Calu3 (cell line): ENCODE measurements at regions not wholly inside any gene's neighbourhood (a gene's known extent, or its start where the extent isn't known, plus 50 kb on each side); places are given as distances from the start of the nearest gene placed in this dataset.

Experiments
- BruUV-seq: library from RNA; stranded (reverse); fragments of 400-500 nt; replicated peaks from 2 replicates; lab custom pipeline; 2021; lab: Mats Ljungman, UMichigan
- CTCF ChIA-PET: fragments of 300-600 bp; sonication (Branson Sonifier 250); formaldehyde crosslinking; loops from one replicate; lab custom pipeline; 2022; ENCODE audit warnings: antibody characterized with exemption; lab: Charles Lee
- DNase-seq: peaks from one replicate; pipeline ENCODE4 v3.0.0; 2022
- H3K27ac Mint-ChIP-seq: one replicate; pipeline ENCODE4 v1.8.0; 2022; ENCODE audit warnings: mixed read lengths; ENCODE audit not compliant: unreplicated experiment
- H3K27me3 Mint-ChIP-seq: one replicate; pipeline ENCODE4 v1.8.0; 2022; ENCODE audit warnings: mixed read lengths; ENCODE audit not compliant: unreplicated experiment
- H3K36me3 Mint-ChIP-seq: one replicate; pipeline ENCODE4 v1.8.0; 2022; ENCODE audit warnings: mild to moderate bottlenecking, moderate library complexity, mixed read lengths; ENCODE audit not compliant: insufficient read depth, unreplicated experiment
- H3K4me1 Mint-ChIP-seq: one replicate; pipeline ENCODE4 v1.8.0; 2022; ENCODE audit warnings: mild to moderate bottlenecking, low read depth, mixed read lengths; ENCODE audit not compliant: unreplicated experiment
- H3K4me3 Mint-ChIP-seq: one replicate; pipeline ENCODE4 v1.8.0; 2022; ENCODE audit warnings: mild to moderate bottlenecking, low read depth, moderate library complexity, mixed read lengths; ENCODE audit not compliant: unreplicated experiment
- H3K9me3 Mint-ChIP-seq: one replicate; pipeline ENCODE4 v1.8.0; 2022; ENCODE audit warnings: low read depth, mixed read lengths; ENCODE audit not compliant: unreplicated experiment
- intact Hi-C: fragments of 100-400 bp; cut with micrococcal nuclease; formaldehyde crosslinking; loops from one replicate; pipeline ENCODE4 v1.10.0; 2022; ENCODE audit not compliant: unreplicated experiment
- TF ChIP-seq, protein P1 (sequence below): fragments of 200-600 bp; IDR thresholded peaks from one replicate; pipeline ENCODE4 v1.8.0; 2022; ENCODE audit warnings: antibody characterized with exemption; ENCODE audit not compliant: unreplicated experiment

GRCh38 chr22:27639248-27640086 is 162.1 kb downstream of the MN1 start:
- H3K4me3 Mint-ChIP-seq: no peak overlapping the region
- peaks cover 16% of the 10 kb centered on the region for H3K27me3 Mint-ChIP-seq
- DNase-seq: no peak
- no peak overlapping the region for H3K27ac Mint-ChIP-seq
- CTCF ChIA-PET: interaction anchor here (0.7 kb wide), 1 partner anchor 896 kb away, joined by 4 read pairs; no protein-coding TSS in a partner anchor
- no TSS peak for BruUV-seq
- no peaks in the 10 kb centered on the region for H3K9me3 Mint-ChIP-seq
- no peaks in the 10 kb centered on the region for H3K4me1 Mint-ChIP-seq
- no peaks in the 10 kb centered on the region for H3K36me3 Mint-ChIP-seq
- intact Hi-C loops: no loop called here
- TF ChIP-seq, protein P1, sequence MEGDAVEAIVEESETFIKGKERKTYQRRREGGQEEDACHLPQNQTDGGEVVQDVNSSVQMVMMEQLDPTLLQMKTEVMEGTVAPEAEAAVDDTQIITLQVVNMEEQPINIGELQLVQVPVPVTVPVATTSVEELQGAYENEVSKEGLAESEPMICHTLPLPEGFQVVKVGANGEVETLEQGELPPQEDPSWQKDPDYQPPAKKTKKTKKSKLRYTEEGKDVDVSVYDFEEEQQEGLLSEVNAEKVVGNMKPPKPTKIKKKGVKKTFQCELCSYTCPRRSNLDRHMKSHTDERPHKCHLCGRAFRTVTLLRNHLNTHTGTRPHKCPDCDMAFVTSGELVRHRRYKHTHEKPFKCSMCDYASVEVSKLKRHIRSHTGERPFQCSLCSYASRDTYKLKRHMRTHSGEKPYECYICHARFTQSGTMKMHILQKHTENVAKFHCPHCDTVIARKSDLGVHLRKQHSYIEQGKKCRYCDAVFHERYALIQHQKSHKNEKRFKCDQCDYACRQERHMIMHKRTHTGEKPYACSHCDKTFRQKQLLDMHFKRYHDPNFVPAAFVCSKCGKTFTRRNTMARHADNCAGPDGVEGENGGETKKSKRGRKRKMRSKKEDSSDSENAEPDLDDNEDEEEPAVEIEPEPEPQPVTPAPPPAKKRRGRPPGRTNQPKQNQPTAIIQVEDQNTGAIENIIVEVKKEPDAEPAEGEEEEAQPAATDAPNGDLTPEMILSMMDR: no peak

DNA sequence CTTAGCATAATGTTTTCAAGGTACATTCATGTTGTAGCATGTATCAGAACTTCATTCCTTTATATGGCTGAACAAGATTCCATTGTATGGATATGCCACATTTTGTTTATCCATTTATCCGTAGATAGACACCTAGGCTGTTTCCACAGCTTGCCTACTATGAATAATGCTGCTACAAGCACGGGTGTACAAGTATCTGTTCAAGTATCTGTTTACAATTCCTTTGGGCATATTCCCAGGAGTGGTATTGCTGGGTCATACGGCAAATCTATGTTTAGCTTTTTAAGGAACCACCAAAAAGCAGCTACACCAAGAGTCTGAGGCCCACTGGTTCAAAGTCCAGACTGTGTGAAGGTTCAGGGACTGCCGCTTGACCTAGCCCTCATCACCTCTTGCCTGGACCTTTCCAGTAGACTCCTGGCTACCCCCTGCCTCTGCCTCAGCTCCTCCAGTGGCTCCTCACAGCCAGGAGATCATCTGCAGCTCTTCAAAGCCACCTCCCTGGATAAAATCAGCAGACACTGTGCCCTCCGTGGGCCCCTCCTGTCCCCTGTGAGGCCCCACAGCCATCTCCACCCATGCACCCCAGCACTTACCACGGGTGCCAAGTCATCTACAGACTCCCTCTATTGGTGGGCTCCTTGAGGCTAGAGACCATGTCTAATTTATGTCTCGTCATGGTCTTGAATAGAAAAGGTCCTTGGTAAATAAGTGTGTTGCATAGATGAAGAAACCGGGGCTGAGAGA is 160.3 kb downstream of the MN1 start:
- Mint-ChIP-seq H3K36me3 (no peaks in the 10 kb centered on the region), H3K4me1 (no peaks in the 10 kb centered on the region), H3K27me3 (peaks cover 8% of the 10 kb centered on the region), H3K9me3 (no peaks in the 10 kb centered on the region), H3K27ac (no peak overlapping the region), H3K4me3 (no peak overlapping the region)
- CTCF ChIA-PET: no interaction called here
- intact Hi-C loops: no loop called here
- TF ChIP-seq, protein P1: no peak
- DNase-seq: no peak
- BruUV-seq: no TSS peak

DNA sequence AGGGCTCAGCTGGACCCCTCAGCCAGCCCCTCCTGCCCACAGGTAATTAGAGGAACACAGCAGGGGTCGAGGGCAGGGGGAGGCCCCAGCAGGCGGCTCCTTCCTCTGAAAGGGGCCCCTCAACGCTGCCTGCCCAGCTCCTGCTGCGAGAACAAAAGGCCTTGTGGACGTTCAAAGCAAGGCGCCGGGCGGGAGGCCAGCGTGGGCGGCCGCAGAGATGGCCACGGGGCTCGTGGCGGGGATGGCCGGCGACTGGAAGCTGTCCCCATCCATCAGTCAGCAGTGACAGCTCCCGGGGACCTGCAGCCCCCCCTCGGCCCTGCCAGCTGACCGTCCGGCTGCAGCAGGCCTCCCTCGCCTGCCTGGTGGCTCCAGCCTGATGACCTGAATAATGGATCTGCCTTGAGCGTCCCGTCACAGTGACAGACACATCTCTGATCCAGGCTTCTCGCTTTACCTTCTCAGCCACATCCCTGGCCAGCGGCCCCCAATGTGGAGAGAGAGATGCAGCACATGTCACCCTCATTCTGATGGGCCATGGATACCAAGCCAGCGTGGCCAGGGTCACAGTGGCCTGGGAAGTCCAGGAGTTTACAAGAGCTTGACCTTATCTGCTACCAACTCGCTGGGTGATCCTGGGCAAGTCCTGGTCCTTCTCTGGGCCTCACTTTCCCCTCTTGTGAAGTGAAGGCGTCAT is 159.3 kb downstream of the MN1 start:
- no peaks in the 10 kb centered on the region for H3K27me3 Mint-ChIP-seq
- H3K27ac Mint-ChIP-seq: no peak overlapping the region
- DNase-seq: no peak
- H3K9me3 Mint-ChIP-seq: no peaks in the 10 kb centered on the region
- BruUV-seq: no TSS peak
- H3K4me3 Mint-ChIP-seq: no peak overlapping the region
- H3K4me1 Mint-ChIP-seq: no peaks in the 10 kb centered on the region
- H3K36me3 Mint-ChIP-seq: no peaks in the 10 kb centered on the region
- CTCF ChIA-PET: no interaction called here
- intact Hi-C loops: no loop called here
- TF ChIP-seq, protein P1: no peak

GRCh38 chr22:27643907-27644306 is 157.6 kb downstream of the MN1 start:
- TF ChIP-seq, protein P1: no peak
- CTCF ChIA-PET: no interaction called here
- peaks cover 2% of the 10 kb centered on the region for H3K36me3 Mint-ChIP-seq

More at GRCh38 chr22:27643907-27644306, 157.6 kb downstream of the MN1 start:
- peaks cover 9% of the 10 kb centered on the region for H3K4me1 Mint-ChIP-seq
- no peak overlapping the region for H3K27ac Mint-ChIP-seq
- intact Hi-C loops: no loop called here
- no TSS peak for BruUV-seq
- peaks cover 2% of the 10 kb centered on the region for H3K9me3 Mint-ChIP-seq
- no peak for DNase-seq
- H3K27me3 Mint-ChIP-seq: peaks cover 15% of the 10 kb centered on the region
- H3K4me3 Mint-ChIP-seq: no peak overlapping the region
